HFF-Myc (cell line): ENCODE measurements at regions not wholly inside any gene's neighbourhood (a gene's known extent, or its start where the extent isn't known, plus 50 kb on each side); places are given as distances from the start of the nearest gene placed in this dataset.

Experiments used
- DNase-seq: peaks from one replicate; pipeline ENCODE4 v3.0.0-alpha.2; 2011; ENCODE audit warnings: low read depth; ENCODE audit errors: extremely low read depth
- H3K4me3 ChIP-seq: replicated peaks from 2 replicates; pipeline ENCODE4 v1.5.1; 2011; ENCODE audit warnings: low read depth, mild to moderate bottlenecking, control low read depth, low read length
- TF ChIP-seq, protein P1 (sequence below): IDR thresholded peaks from 2 replicates; pipeline ENCODE4 v1.5.1; 2012; ENCODE audit warnings: mild to moderate bottlenecking, low read depth, low read length, control low read depth; ENCODE audit errors: missing control alignments

DNA sequence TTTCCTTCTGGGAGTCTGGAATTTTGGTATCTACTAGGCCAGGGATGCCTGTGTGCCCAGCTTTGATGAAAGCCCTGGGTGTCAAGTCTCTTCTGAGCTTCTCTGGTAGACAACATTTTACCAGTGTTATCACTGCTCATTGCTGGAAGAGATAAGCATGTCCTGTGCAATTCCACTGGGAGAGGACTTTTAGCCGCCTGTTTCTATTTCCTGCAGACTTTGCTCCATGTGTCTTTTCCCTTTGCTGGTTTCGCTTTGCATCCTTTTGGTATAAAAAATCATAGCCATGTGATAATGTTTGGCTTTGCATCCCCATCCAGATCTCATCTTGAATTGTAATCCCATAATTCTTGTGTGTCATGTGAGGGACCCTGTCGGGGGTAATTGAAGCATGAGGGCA lies 163.2 kb downstream of the SLC28A3 start:
- TF ChIP-seq, protein P1, sequence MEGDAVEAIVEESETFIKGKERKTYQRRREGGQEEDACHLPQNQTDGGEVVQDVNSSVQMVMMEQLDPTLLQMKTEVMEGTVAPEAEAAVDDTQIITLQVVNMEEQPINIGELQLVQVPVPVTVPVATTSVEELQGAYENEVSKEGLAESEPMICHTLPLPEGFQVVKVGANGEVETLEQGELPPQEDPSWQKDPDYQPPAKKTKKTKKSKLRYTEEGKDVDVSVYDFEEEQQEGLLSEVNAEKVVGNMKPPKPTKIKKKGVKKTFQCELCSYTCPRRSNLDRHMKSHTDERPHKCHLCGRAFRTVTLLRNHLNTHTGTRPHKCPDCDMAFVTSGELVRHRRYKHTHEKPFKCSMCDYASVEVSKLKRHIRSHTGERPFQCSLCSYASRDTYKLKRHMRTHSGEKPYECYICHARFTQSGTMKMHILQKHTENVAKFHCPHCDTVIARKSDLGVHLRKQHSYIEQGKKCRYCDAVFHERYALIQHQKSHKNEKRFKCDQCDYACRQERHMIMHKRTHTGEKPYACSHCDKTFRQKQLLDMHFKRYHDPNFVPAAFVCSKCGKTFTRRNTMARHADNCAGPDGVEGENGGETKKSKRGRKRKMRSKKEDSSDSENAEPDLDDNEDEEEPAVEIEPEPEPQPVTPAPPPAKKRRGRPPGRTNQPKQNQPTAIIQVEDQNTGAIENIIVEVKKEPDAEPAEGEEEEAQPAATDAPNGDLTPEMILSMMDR, result no peak
- no peak overlapping the region for H3K4me3 ChIP-seq
- DNase-seq, result no peak

DNA sequence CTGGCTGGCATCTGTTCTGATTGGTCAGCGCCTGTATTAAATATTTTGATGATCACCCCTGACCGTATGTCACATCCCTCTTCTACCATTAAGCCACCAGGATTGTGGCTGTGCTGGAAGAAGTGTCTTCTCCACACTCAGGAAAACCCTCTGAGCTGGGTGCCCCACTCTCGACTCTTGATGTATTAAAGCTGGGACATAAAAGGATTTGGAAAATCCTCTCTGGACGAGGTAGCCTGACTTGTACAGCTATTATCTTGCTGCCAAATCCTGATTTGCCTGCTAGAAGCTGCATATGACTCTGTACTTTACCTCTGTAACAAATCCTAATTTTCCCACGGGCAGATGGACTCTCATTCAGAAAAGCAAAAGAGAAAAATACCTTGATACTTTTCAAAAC lies 161.0 kb downstream of the SLC28A3 start:
- no peak overlapping the region for H3K4me3 ChIP-seq
- no peak for DNase-seq
- TF ChIP-seq, protein P1, result no peak

DNA sequence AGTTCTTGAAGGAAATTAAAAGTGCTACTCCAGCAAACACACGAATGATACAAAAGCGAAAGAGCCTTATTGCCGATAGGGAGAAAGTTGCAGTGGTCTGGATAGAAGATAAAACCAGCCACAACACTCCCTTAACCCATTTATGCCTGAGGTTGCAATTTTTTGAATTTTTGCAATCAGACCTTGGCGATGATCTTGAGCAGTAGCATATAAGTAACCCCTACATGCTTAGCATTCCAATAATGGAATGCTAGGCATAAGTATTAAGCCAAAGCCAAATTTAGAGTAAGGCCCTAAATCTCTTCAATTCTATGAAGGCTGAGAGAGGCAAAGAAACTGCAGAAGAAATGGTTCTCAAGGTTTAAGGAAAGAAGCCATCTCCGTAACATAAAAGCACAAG lies 153.5 kb downstream of the SLC28A3 start:
- no peak for DNase-seq
- TF ChIP-seq, protein P1, result no peak
- no peak overlapping the region for H3K4me3 ChIP-seq

DNA sequence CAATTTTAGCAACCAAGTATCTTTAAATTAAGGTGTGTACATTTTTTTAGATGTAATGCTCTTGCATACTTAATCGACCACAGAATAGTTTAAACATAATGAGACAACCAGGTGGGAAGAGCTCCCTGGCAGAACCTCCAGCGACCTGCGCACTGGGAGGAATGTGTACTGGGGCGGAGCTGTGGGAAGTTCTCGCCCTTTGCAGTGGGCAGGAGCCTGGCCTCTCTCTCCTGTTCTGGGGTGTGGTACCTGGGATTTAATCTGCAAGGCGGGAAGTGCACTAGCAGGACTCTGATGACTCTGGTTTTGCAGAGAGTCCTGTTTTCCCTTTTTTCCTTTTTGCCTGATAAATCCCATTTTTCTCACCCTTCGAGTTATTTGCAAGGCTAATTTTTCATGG lies 150.7 kb downstream of the SLC28A3 start:
- TF ChIP-seq, protein P1, result no peak
- DNase-seq, result no peak

GRCh38 chr9:84190411-84190810 lies 150.1 kb downstream of the SLC28A3 start:
- H3K4me3 ChIP-seq, result no peak overlapping the region
- DNase-seq, result no peak
- TF ChIP-seq, protein P1, result no peak

More for the DNA sequence above, 150.7 kb downstream of the SLC28A3 start:
- H3K4me3 ChIP-seq, result no peak overlapping the region

- no peak overlapping the region for H3K4me3 ChIP-seq
- DNase-seq, result no peak
- TF ChIP-seq, protein P1, result no peak
These were observed 133.7 kb downstream of the SLC28A3 start for GRCh38 chr9:84206801-84207370.

DNA sequence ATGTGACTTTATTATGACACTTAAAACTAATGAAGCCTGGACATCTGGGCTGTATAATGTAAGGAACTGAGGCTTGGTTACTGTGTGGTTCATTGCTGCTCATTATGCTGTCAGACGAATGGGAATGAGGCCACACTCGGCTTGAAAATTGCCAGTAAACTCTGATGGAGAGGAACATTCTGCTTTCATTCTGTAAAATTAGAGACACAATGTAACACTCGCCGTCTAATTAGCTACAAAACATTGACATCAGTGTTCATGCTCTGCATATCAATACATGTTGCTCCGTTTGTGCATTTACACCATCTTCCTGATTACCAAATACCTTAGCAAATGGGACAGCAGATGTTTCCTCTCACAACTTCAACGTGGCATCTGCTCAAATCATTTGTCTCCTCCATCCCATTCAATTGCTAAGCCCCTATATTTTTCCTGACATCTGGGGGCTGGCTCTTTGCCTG lies 133.0 kb downstream of the SLC28A3 start:
- H3K4me3 ChIP-seq, result no peak overlapping the region
- DNase-seq, result no peak

More for the DNA sequence above, 133.0 kb downstream of the SLC28A3 start:
- TF ChIP-seq, protein P1, result no peak
